ENCODE measurements at regions not wholly inside any gene's neighbourhood (a gene's known extent, or its start where the extent isn't known, plus 50 kb on each side); places are given as distances from the start of the nearest gene placed in this dataset.

- Histone ChIP-seq H3K4me3 (ENCODE audit: insufficient read depth, low read length) (no peak overlapping the region), H3K4me2 (ENCODE audit: insufficient read depth, low read length) (no peak overlapping the region), H2AFZ (ENCODE audit: low read length) (no peak overlapping the region), H3K27ac (ENCODE audit: low read depth, low read length) (no peak overlapping the region), H3K36me3 (ENCODE audit: insufficient read depth, low read length) (no peaks in the 10 kb centered on the region), H4K20me1 (ENCODE audit: insufficient read depth, low read length) (no peaks in the 10 kb centered on the region), H3K27me3 (ENCODE audit: insufficient read depth, low read length) (peaks cover 24% of the 10 kb centered on the region), H3K79me2 (ENCODE audit: insufficient read depth, low read length) (no peaks in the 10 kb centered on the region), H3K9me3 (ENCODE audit: low read depth, low read length) (no peaks in the 10 kb centered on the region), H3K4me1 (ENCODE audit: insufficient read depth, low read length) (no peaks in the 10 kb centered on the region)
- DNase-seq (ENCODE audit: insufficient read length, low spot score, missing footprints) = no peak
- TF ChIP-seq, protein P1, sequence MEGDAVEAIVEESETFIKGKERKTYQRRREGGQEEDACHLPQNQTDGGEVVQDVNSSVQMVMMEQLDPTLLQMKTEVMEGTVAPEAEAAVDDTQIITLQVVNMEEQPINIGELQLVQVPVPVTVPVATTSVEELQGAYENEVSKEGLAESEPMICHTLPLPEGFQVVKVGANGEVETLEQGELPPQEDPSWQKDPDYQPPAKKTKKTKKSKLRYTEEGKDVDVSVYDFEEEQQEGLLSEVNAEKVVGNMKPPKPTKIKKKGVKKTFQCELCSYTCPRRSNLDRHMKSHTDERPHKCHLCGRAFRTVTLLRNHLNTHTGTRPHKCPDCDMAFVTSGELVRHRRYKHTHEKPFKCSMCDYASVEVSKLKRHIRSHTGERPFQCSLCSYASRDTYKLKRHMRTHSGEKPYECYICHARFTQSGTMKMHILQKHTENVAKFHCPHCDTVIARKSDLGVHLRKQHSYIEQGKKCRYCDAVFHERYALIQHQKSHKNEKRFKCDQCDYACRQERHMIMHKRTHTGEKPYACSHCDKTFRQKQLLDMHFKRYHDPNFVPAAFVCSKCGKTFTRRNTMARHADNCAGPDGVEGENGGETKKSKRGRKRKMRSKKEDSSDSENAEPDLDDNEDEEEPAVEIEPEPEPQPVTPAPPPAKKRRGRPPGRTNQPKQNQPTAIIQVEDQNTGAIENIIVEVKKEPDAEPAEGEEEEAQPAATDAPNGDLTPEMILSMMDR (IDR thresholded peaks at IDR 0.05; ENCODE audit: extremely low read depth, low read depth, low read length) = no peak
These were observed 86.1 kb upstream of the EYA2 start for GRCh38 chr20:46808565-46808964.

GRCh38 chr20:46809706-46810360 is 84.8 kb upstream of the EYA2 start:
- TF ChIP-seq, protein P1 (IDR thresholded peaks at IDR 0.05; ENCODE audit: extremely low read depth, low read depth, low read length) = no peak
- Histone ChIP-seq H3K4me1 (ENCODE audit: insufficient read depth, low read length) (peaks cover 5% of the 10 kb centered on the region), H3K4me2 (ENCODE audit: insufficient read depth, low read length) (no peak overlapping the region)

DNA sequence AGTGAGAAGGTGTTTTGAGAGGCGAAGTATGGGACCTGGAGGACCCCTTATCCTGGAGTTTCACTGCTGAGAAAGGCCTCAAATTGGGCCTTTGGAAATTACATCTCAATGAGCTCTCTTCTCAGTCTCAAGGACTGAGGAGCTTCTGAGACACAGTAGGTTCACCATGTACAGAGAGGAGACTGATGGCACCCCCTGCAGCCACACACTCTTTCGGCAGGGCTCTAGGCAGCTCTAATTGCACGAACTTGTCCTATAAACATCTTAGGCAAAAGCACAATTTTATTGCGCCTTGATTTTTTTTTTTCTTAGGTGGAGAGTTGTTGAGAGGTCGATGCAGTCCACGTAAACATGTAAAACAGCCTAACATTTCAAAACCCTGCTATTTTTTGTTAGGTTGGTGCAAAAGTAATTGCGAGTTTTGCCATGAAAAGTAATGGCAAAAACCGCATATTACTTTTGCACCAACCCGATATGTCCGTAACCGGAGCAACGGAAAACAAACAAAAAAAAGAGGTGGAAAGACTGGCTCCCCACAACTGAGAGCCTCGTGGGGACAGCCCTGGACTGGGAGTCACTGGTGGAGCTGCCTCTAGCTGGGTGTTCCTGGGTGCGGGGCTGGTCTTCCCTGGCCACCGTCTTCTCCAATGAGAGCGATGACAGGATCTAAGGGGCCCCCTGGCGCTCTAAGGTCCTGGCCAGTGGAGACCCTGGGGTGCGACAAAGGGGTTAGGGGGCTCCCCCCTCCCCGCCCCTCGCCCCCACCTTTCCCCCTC is 84.0 kb upstream of the EYA2 start:
- Histone ChIP-seq H3K4me2 (ENCODE audit: insufficient read depth, low read length) (no peak overlapping the region), H4K20me1 (ENCODE audit: insufficient read depth, low read length) (no peaks in the 10 kb centered on the region), H3K27me3 (ENCODE audit: insufficient read depth, low read length) (peaks cover 23% of the 10 kb centered on the region), H3K9me3 (ENCODE audit: low read depth, low read length) (no peaks in the 10 kb centered on the region), H3K4me3 (ENCODE audit: insufficient read depth, low read length) (no peak overlapping the region), H2AFZ (ENCODE audit: low read length) (no peak overlapping the region), H3K79me2 (ENCODE audit: insufficient read depth, low read length) (no peaks in the 10 kb centered on the region), H3K4me1 (ENCODE audit: insufficient read depth, low read length) (peaks cover 13% of the 10 kb centered on the region), H3K27ac (ENCODE audit: low read depth, low read length) (no peak overlapping the region), H3K36me3 (ENCODE audit: insufficient read depth, low read length) (no peaks in the 10 kb centered on the region)
- TF ChIP-seq, protein P1 (IDR thresholded peaks at IDR 0.05; ENCODE audit: extremely low read depth, low read depth, low read length) = no peak
- DNase-seq (ENCODE audit: insufficient read length, low spot score, missing footprints) = no peak

More at GRCh38 chr20:46809706-46810360, 84.8 kb upstream of the EYA2 start:
- no peak overlapping the region for H3K4me3 ChIP-seq (ENCODE audit: insufficient read depth, low read length)
- H3K27ac ChIP-seq (ENCODE audit: low read depth, low read length) = no peak overlapping the region
- no peaks in the 10 kb centered on the region for H4K20me1 ChIP-seq (ENCODE audit: insufficient read depth, low read length)
- H3K36me3 ChIP-seq (ENCODE audit: insufficient read depth, low read length) = no peaks in the 10 kb centered on the region
- no peaks in the 10 kb centered on the region for H3K79me2 ChIP-seq (ENCODE audit: insufficient read depth, low read length)
- H3K9me3 ChIP-seq (ENCODE audit: low read depth, low read length) = no peaks in the 10 kb centered on the region
- no peak for DNase-seq (ENCODE audit: insufficient read length, low spot score, missing footprints)
- peaks cover 20% of the 10 kb centered on the region for H3K27me3 ChIP-seq (ENCODE audit: insufficient read depth, low read length)
- H2AFZ ChIP-seq (ENCODE audit: low read length) = no peak overlapping the region
